Kidney glomerular epithelial cell (primary cell): ENCODE measurements at regions not wholly inside any gene's neighbourhood (a gene's known extent, or its start where the extent isn't known, plus 50 kb on each side); places are given as distances from the start of the nearest gene placed in this dataset.

ENCODE experiments used
- DNase-seq: peaks from one replicate; lab custom pipeline; 2025; lab: John Stamatoyannopoulos, UW

DNA sequence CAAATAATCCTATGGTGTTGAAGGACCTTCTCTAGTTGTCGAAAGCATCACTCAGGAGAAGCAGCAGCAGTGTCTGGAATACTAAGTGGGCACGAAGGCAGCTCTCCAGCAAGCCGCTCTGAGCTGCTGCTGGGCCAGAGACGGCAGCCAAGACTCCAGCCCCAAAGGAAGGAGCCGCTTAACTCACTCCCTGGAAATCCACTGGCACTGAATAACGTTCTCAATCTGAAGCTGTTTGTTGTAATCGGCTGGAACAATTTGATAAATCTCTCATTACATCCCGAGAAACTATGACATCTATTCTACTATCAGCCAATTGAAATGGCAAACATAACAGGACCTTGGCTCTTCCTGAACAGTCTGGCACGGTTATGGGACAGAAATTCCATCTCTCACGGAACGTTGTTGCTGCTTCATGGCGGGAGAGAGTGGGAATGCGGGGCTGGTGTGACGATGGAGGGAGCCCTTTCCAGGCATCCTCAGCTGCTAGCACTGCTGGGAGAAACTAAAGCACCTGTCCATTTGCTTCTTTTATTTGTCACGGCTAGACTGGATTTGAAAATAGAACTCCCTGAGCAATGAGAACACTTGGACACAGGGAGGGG is 331.5 kb upstream of the RNF32 start:
- no peak for DNase-seq

DNA sequence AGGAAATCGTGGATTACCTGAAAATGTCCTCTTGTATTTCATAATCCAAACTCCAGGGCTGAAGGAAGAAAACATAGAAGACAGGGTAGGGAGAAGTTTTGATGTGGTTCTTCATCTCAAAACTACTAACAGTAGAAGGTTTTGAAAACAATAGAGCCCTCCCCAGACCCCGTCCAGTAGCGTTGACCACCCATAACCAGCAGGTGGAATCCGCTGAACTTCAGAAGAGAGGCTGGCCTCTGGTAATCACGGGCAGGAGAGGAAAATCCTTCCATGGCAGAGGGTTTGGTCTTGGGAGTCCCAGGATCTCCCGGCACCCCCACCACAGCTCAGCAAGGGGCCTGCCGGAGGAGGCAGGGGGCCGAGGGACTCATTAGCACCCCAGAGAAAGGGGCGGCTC is 333.4 kb upstream of the RNF32 start:
- DNase-seq: no peak

DNA sequence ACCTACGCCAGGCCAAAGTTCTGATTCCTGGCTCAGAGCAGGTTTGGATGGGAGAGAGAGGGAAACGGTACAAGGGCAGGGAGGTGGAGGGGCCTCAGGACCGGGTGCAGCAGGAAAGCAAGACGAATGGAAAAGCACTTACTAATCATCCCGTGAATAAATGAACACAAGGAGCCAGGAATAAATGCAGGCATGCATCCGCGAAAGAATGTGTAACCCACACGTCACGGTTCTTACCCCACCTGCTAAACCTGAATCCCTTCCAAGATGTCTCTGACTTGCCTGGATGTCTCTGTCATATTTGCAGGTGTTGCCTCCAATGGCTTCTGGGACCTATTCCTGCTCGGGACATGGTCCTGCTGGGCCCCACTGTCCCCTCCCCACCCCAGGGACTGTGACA is 335.2 kb upstream of the RNF32 start:
- DNase-seq: no peak

DNA sequence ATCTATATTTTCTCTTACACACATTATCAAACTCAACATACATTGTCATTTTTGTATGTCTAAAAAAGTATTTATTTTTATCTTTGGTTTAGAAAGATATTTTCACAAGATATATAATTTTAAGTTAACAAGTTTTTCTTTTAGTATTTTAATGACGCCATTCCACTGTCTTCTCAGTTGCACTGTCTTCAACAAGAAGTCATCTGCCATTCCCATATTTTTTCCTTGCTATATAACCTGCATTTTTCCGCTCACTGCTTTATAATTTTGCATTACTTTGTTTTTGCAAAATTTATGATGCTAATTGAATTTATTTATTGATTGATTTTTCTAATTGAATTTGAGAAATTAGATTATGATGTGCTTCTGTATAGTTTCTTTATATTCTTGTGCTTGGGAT is 357.8 kb upstream of the RNF32 start:
- no peak for DNase-seq

DNA sequence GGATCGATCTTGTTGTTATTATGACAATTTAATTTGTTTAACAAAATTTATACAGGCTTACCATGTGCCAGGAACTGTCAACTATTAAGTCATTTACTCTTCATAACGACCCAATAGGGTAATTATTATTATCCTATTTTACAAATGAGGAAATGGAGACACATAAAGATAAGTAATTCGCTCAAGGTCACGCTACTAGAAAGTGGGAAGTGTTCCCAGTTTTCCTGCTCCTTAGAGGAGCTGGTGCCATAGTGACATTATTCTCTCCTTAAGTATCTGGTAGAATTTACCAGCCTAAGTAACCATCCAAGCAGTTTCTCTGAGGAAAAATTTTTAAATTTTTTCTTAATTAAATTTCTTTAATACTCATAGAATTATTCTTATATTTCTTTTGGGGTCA is 360.9 kb upstream of the RNF32 start:
- DNase-seq: no peak

DNA sequence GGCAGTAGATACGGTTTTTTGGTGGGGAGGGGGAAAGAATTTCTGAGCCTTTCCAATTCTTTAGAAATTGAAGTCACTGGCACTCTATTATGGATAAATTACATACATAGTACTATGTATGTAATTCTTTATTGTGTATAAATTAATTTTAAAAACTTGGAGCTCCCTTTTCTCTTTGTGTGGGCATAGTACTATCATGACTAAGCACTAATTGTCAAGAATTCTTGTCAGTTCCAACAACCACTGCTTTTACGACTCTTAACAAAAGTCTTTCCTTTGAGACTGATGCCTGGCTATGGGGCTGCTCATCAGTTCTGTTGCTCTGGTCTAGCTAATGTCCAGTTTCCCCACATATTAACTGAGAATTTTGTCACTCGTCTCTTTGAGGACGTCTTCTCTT is 365.3 kb upstream of the RNF32 start:
- no peak for DNase-seq

DNA sequence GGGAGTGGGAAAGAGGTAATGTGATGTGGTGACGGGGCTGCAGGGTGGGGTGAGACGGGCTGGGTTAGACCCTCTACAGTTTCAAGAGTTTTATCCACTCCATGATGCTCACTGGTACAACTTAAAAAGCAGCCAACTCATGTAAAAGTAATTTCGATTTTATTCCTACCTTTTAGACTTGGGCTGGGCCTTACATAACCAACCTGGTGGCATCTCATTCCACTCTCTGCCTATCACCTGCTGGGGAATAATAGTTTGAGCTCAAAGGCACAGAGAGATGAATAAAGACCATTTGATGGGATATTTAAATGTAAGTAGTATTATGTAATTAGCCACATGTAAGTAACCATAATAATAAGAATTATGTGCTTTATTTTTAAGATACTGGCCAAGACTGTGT is 366.0 kb upstream of the RNF32 start:
- no peak for DNase-seq

DNA sequence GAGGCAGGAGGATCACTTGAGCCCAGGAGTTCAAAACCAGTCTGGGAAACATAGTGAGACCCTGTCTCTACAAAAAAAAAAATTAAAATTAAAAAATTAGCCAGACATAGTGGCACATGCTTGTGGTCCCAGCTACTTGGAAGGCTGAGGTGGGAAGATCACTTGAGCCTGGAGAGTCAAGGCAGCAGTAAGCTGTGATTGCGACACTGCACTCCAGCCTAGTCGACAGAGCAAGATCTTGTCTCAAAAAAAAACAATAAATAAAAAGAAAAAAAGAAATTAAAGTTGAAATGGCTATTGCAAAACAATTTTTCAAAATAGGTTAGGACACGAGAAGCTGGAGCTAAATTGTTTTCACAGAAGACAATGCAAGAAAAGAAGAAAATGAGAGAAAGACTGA is 379.0 kb upstream of the RNF32 start:
- no peak for DNase-seq

DNA sequence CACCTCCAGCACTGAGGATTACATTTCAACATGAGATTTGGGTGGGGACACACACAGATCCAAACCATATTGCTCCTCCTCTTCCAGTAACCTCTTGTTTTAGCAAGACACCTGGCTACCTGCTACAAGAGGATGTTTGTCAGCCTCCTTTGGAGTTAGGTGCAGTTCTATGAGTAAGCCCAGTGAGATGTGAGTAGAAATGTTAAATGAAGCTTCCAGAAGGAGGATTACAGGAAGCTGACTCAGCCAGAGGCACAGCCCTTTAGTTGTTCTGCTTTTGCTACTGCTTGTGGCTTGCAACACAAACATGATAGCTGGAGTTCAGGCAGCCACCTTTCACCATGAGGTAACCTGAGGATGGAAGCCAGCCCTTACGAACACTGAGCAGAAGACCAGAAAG is 382.7 kb upstream of the RNF32 start:
- no peak for DNase-seq

DNA sequence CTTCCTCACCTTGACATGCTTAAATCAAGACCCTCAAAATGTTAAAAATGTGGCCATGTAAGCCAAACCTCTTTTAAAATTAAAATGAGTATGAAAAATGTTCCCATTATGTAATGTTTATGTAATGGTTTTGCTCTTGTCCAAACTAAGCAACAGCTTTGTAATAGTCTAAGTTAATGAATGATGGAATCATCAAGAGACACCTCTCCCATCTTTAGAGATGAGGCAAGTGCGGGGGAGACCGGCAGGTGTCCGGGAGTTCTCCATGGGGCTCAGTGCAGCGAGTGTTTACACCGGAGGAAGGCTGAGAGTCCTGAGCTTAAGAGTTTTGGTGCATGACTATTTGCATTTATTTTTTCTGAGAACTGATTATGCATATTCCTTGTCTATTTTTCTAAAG is 384.9 kb upstream of the RNF32 start:
- peak; percentile 2 for DNase-seq

DNA sequence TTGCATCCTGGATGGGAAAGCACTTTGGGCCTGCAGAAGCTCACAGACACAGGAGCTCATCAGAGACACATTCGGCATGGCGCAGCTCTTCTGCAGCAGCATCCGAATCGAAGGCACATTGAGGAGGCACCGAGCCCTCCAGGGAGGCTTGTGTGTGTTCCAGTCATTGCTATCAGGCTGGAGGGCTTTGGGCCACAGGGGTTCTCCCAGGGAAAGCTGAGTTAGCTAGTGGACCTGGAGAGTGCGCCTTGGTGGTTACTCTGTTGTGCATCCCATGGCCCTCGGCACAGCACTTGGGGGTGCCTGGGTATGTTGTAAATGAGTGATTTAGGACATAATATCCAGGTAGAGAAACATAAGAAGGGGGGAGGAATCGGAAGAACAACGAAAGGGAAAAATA is 388.7 kb upstream of the RNF32 start:
- no peak for DNase-seq

DNA sequence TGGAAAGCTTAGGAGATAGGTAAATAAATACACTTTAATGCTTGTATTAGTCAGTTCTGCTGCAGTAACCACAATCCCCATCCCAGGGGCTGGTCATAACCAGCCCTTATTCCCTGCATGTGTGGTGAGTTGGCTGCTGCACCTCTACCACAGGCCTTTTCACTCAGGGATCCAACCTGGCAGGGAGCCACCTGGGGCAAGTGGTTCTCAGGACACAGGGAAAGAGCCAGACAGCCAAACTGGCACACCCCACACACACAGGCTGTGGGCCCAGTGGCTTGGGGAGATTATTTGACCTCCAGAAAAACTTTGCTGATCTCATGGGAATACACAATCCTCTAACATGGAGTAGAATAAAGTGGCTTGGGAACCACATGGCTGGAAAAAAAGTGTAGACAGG is 400.0 kb upstream of the RNF32 start:
- DNase-seq: no peak

DNA sequence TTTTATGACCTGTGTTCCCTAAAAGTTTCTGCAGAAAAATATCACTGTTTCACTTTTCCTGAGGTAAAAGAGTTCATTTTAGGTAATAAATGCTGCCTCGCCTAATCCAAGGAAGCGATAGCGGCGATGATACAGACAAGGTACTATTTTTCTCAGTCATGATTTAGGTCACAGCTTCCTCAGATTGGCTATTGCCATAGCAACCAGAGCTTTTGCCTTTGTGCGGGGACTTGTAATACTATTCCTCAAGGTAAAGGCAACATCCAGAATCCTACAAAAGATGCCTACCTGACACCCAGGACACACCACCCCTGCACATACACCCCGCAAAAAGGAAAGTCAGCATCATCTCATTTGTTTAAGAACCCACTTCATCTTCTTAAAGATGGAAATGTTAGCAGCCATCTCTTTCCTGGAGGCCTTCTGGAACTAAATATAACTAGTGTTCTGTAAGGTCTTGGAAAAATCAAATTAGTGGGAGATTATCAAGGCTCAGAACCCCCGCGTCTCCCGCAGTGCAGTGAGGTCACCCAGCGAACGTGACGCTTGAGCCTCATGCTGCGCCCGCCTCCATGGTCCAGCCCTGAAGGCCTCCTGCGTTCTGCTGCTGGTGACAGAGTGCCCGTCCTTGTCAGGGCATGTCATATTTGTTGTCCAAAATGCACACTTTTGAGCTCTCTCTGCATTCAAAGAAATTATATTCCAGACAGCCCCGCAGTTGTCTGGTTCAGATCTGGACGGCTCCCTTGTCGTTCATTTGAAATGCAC is 402.0 kb upstream of the RNF32 start:
- no peak for DNase-seq

DNA sequence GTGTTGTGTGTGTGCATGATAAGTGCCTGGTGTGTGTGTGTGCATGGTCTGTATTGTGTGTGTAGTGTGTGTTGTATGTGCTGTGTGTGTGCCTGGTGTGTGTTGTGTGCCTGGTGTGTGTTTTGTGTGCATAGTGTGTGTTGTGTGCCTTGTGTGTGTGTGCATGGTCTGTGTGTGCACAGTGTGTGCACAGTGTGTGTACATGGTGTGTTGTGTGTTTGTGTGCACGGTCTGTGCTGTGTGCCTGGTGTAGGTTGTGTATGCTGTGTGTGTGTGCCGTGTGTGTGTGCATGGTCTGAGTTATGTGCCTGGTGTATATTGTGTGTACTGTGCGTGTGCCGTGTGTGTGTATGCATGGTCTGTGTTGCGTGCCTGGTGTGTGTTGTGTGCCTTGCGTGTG is 403.0 kb upstream of the RNF32 start:
- DNase-seq: no peak

DNA sequence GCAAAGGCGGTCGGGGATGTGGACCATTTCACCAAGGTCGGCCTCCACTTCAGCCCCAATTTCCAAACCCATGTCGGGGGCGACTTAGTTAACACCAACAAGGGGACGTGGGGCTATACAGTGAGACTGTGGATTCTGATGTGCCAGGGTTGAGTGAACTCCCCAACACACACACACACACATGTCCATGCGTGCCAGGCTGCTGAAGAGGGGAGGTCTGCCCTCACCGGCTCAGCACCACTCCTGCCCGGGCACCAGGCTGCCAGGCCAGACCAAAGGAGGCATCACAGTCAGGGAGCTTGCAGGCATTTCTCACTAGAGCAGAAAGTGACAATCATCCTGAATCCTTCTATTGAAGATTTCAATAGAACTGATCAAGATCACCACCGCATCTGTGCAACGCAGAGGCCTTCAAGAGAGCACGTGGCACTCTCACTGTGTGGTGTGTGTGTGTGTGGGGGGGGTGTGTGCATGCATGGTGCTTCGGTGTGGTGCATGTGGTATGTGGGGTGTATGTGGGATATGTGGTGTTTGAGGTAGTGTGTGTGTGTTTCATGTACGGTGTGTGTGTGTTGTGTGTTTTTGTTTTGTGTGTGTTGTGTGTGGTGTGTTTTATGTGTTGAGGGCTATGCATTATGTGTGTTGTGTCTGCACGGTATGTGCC is 403.5 kb upstream of the RNF32 start:
- DNase-seq: no peak

DNA sequence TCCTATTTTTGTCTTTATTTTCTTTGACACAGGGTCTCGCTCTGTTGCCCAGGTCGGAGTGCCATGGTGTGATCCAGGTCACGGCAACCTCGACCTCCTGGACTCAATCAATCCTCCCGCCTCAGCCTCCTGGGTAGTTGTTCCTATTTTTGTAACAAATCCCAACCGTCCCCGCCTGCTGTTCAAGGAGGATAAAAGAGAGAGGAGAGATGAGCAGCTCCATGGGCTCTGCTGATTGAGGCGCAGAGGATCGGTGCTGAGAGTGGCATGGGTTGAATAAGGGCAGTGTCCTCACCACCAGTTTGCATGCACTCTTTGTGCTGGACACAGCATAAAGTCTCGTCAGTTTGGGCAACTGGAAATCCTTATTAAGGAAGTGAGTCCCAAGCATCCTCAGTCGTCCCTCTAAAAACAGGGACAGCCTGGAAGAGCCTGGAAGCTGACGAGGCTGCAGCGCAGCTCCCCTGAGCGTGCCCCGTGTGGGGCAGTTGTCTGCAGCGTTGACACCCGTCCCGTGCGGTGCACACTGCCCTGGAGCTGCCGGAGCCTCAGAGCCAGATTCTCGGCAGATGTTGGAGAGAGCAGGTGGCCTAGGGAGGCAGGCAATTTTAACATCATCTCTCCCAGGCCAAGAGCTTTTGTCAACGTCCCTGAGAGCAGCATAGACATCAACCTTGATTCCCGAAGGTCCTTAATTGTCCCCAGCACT is 404.2 kb upstream of the RNF32 start:
- no peak for DNase-seq

DNA sequence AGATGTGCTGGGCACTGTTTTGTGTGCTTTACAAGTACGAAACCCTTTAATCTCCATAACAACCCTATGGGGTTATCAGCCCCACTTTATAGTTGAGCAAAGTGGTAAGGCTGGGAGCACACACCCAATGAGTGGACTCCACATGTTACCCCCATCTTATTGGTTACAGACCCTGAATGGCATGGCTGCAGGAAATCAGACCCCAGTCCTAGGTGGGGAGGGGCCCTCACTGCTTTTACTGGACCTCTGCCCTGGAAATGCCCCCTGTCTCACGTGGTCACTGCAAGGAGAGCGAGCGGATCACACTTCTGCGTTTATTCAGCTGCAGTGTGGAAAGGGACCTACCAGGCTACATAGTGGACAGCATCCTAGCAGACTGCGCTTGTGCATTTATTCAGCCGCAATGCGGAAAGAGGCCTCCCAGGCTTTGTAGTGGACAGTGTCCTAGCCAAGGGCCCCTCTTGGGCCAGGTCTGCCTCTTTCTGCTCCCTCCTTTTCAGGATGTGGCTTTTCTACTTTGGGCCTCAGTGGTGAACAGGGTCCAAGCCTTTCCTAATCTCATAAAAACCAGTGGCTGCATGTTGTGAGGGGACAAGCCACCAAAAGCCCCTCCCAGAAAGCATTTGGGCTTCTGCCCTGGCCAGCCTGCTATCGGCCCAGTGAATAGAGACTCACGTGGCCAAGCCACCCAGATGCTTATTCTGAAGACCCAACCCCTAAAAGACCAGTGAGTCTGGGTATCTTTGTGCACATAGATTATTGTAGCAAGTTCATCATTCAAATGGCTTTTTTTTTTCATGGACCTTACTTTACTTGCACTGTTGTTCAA is 405.7 kb upstream of the RNF32 start:
- DNase-seq: no peak

DNA sequence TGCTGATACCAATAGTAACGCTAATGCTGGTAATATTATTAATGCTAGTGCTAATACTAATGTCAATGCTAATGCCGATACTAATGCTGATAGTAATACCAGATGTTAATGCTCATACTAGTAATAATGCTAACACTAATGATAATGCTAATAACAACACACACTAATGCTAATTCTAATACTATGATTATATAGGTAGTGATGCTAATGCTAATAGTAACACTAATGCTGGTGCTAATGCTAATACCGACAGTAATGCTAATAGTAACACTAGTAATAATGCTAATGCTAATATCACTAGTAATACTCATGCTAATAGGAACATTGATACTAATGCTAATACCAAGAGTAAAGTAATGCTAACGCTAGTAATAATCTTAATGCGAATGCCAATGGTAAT is 406.4 kb upstream of the RNF32 start:
- no peak for DNase-seq

DNA sequence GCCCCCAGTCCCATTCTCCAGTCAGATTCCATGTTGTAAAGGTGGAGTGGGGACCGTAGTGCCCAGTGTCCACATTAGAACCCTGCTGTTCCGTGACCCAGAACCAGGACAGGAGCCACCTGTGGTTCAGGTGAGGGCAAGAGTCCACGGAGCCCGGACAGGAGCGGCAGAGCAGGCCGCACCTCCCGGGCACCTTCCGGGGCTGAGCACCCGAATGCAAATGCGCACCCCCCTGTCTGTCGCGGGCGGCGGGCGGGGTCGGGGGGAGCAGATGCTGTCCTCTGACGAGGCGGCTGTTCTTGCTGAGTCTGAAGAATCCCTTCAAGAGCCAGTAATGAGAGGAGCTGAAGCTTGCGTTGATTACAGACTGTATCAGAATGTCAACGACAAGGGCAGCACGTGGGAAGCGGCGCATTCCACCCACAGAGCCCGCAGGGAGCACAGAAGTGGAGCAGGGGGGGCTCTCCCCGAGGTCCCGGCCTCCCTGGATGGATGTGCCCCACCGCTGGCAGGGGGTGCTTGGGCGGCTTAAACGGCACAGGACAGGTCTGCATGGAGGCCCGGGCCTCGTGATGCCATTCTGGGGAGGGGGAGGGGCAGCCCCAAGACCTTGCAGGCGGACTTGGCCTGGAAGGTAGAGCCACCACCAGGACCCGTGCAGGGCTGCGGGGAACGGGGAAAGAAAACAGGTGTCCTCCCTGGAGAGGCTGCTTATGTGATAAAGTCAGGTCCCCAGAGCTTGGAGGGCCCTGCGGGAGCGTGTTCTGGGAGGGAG is 407.5 kb upstream of the RNF32 start:
- no peak for DNase-seq

DNA sequence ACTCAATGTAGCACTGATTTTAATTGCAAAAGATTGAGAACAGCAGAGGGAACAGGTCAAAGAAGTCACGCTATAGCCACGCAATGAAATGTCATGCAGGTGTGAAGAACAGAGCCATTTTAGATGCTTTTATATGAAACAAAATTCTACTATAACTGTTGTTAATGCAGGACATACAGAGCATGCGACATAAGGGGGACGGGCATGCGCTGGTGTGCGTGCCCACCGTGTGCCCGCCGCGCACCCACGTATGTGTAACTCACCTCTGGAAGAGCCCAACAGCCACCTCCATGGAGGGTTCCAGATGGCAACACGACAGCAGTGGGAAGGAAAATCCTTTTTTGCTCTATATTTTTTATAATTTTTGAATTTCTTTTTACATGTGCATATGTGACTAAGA is 410.0 kb upstream of the RNF32 start:
- DNase-seq: no peak

DNA sequence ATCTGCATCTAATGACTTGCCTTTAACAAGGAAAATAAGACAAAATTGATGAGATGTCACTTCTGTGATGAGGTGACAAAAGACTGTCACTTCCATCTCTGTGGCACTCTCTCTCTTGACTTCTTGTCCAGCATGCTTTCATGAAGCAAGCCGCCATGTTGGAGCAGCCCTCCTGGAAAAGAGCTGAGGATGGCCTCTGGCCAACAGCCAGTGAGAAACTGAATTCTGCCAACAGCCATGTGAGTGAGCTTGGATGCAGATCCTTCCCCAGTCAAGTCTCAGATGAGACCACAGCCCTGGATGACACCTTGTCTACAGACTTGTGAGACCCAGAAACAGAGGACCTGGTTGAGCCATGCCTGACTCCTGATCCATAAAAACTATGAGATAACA is 412.6 kb upstream of the SHH start:
- DNase-seq: no peak
